ENCODE measurements at regions not wholly inside any gene's neighbourhood (a gene's known extent, or its start where the extent isn't known, plus 50 kb on each side); places are given as distances from the start of the nearest gene placed in this dataset.

GRCh38 chr19:29309637-29310036 is 96.7 kb upstream of the UQCRFS1 start:
- no peak for DNase-seq (ENCODE audit: extremely low spot score, unreplicated experiment)
- TF ChIP-seq CTCF (IDR thresholded peaks at IDR 0.05) = no peak
- Mint-ChIP-seq H3K27me3 (ENCODE audit: unreplicated experiment) (no peaks in the 10 kb centered on the region), H3K36me3 (ENCODE audit: unreplicated experiment) (no peaks in the 10 kb centered on the region), H3K4me3 (ENCODE audit: unreplicated experiment) (no peak overlapping the region), H3K4me1 (ENCODE audit: unreplicated experiment) (no peaks in the 10 kb centered on the region), H3K9me3 (ENCODE audit: unreplicated experiment) (peaks cover under 1% of the 10 kb centered on the region), H3K27ac (ENCODE audit: unreplicated experiment) (no peak overlapping the region)

DNA sequence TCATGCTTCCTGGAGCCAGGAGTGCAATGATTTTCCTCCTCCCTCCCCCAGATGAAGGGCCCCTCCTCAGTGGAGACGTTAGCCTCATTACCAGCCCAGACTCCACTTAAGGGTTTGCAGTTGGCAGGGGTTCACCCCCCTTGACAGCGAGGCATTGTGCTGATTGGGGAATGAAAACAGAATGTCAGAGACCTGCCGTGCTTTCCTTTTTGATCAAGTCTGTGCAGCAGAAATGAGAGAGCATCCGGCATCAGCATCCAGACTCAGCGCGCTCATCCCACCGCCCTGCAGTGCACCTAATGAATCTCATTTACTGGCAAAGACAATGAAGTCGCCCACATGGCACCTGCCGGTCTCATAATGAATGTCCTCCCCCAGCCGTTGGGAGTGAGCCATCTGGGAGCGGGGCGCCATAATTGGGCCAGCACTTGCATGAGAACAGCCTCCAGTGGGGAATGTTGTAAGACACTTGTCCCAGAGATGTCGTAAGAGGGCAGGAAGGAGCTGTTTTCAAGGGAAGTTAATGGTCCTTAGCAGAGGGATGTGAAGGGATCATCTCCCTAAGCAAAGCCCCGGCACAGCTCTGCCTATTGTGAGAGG is 98.3 kb upstream of the UQCRFS1 start:
- Mint-ChIP-seq H3K36me3 (ENCODE audit: unreplicated experiment) (no peaks in the 10 kb centered on the region), H3K4me3 (ENCODE audit: unreplicated experiment) (no peak overlapping the region), H3K4me1 (ENCODE audit: unreplicated experiment) (no peaks in the 10 kb centered on the region), H3K27me3 (ENCODE audit: unreplicated experiment) (no peaks in the 10 kb centered on the region), H3K27ac (ENCODE audit: unreplicated experiment) (no peak overlapping the region), H3K9me3 (ENCODE audit: unreplicated experiment) (peaks cover 7% of the 10 kb centered on the region)
- TF ChIP-seq CTCF (IDR thresholded peaks at IDR 0.05) = no peak
- no peak for DNase-seq (ENCODE audit: extremely low spot score, unreplicated experiment)

- no peak for TF ChIP-seq CTCF (IDR thresholded peaks at IDR 0.05)
- H3K9me3 Mint-ChIP-seq (ENCODE audit: unreplicated experiment) = peaks cover 10% of the 10 kb centered on the region
- no peak overlapping the region for H3K4me3 Mint-ChIP-seq (ENCODE audit: unreplicated experiment)
- no peaks in the 10 kb centered on the region for H3K27me3 Mint-ChIP-seq (ENCODE audit: unreplicated experiment)
- no peaks in the 10 kb centered on the region for H3K36me3 Mint-ChIP-seq (ENCODE audit: unreplicated experiment)
- no peaks in the 10 kb centered on the region for H3K4me1 Mint-ChIP-seq (ENCODE audit: unreplicated experiment)
- no peak overlapping the region for H3K27ac Mint-ChIP-seq (ENCODE audit: unreplicated experiment)
- DNase-seq (ENCODE audit: extremely low spot score, unreplicated experiment) = no peak
Measured at GRCh38 chr19:29315556-29316190, 102.7 kb upstream of the UQCRFS1 start.

DNA sequence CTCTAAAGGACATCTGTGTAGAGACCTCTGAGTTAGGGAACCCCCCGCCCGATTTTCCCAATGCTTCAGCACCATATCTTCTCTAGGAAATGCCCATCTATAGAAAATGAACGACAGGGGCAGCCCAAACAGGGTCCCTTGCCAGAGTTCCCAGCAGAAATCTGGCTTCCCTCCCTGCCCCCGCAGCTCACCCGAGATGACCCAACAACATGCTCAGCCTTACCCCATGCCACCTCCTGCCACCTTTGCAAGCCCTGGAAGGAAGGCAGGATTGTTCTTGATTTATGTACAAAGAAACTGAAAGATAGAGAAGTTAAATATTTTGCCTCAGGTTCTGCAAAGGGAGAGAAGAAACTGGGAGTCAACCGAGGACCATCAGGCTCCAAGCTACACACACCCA is 105.6 kb upstream of the UQCRFS1 start:
- no peaks in the 10 kb centered on the region for H3K27me3 Mint-ChIP-seq (ENCODE audit: unreplicated experiment)

More for the DNA sequence above, 105.6 kb upstream of the UQCRFS1 start:
- TF ChIP-seq CTCF (IDR thresholded peaks at IDR 0.05) = no peak
- Mint-ChIP-seq H3K4me1 (ENCODE audit: unreplicated experiment) (no peaks in the 10 kb centered on the region), H3K9me3 (ENCODE audit: unreplicated experiment) (peaks cover 12% of the 10 kb centered on the region), H3K4me3 (ENCODE audit: unreplicated experiment) (no peak overlapping the region), H3K36me3 (ENCODE audit: unreplicated experiment) (no peaks in the 10 kb centered on the region), H3K27ac (ENCODE audit: unreplicated experiment) (no peak overlapping the region)
- DNase-seq (ENCODE audit: extremely low spot score, unreplicated experiment) = no peak

All from osteocyte (in vitro differentiated cells).